ENCODE measurements at regions not wholly inside any gene's neighbourhood (a gene's known extent, or its start where the extent isn't known, plus 50 kb on each side); places are given as distances from the start of the nearest gene placed in this dataset.

GRCh38 chr10:59562126-59562525 is 147.5 kb downstream of the SLC16A9 start:
- H3K4me3 Mint-ChIP-seq: no peak overlapping the region

GRCh38 chr10:59561477-59562121 is 148.1 kb downstream of the SLC16A9 start:
- DNase-seq: no peak
- H3K27ac Mint-ChIP-seq: no peak overlapping the region
- H3K4me3 Mint-ChIP-seq: no peak overlapping the region
- no peaks in the 10 kb centered on the region for H3K4me1 Mint-ChIP-seq (ENCODE audit: low read depth)
- TF ChIP-seq, protein P1, sequence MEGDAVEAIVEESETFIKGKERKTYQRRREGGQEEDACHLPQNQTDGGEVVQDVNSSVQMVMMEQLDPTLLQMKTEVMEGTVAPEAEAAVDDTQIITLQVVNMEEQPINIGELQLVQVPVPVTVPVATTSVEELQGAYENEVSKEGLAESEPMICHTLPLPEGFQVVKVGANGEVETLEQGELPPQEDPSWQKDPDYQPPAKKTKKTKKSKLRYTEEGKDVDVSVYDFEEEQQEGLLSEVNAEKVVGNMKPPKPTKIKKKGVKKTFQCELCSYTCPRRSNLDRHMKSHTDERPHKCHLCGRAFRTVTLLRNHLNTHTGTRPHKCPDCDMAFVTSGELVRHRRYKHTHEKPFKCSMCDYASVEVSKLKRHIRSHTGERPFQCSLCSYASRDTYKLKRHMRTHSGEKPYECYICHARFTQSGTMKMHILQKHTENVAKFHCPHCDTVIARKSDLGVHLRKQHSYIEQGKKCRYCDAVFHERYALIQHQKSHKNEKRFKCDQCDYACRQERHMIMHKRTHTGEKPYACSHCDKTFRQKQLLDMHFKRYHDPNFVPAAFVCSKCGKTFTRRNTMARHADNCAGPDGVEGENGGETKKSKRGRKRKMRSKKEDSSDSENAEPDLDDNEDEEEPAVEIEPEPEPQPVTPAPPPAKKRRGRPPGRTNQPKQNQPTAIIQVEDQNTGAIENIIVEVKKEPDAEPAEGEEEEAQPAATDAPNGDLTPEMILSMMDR (IDR thresholded peaks at IDR 0.05): no peak
- H3K27me3 Mint-ChIP-seq (ENCODE audit: insufficient read depth): no peaks in the 10 kb centered on the region
- H3K9me3 Mint-ChIP-seq: peaks cover 34% of the 10 kb centered on the region
- H3K36me3 Mint-ChIP-seq (ENCODE audit: low read depth): no peaks in the 10 kb centered on the region

More at GRCh38 chr10:59562126-59562525, 147.5 kb downstream of the SLC16A9 start:
- H3K36me3 Mint-ChIP-seq (ENCODE audit: low read depth): no peaks in the 10 kb centered on the region
- H3K27me3 Mint-ChIP-seq (ENCODE audit: insufficient read depth): no peaks in the 10 kb centered on the region
- no peak overlapping the region for H3K27ac Mint-ChIP-seq
- TF ChIP-seq, protein P1 (IDR thresholded peaks at IDR 0.05): no peak
- no peaks in the 10 kb centered on the region for H3K4me1 Mint-ChIP-seq (ENCODE audit: low read depth)
- peaks cover 34% of the 10 kb centered on the region for H3K9me3 Mint-ChIP-seq
- no peak for DNase-seq

DNA sequence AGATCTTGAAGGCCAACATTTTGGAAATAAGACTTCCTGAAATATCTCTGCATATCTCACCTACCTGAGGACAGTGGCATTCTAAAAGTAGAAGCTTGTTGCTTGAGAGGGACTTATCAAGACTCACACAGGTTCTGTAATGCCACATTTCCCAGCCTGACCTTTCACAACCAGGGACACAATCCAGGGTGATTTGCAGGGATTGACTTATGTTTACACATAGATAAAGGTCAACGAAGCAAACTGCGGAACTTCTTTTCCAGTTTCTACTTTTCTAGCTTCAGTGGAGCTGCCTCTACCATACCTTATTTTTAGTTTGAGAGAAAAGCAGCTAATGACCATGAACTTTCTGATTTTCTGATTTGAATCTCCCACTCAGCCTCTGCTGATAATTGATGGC is 148.7 kb downstream of the SLC16A9 start:
- no peak for DNase-seq
- TF ChIP-seq, protein P1 (IDR thresholded peaks at IDR 0.05): no peak
- H3K4me1 Mint-ChIP-seq (ENCODE audit: low read depth): no peaks in the 10 kb centered on the region

DNA sequence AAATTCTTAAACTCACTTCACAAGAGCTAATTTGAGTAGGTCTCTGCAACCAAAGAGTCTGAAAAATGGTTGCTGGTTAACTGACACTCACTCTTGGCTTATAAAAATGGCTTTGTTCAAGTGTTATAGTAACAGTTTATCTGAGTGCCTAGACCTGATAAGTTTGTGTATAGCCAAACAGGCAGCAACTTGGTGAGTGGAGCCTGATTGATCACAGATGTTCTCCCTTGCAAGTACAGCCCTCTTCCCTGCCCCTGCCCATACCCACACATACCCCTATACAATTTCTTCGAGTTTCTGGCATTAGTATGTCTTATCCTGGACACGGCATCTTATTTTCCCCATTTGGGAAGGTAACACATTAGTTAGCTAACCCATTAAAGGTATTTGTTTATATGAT is 149.5 kb downstream of the SLC16A9 start:
- no peak overlapping the region for H3K27ac Mint-ChIP-seq
- no peaks in the 10 kb centered on the region for H3K27me3 Mint-ChIP-seq (ENCODE audit: insufficient read depth)
- TF ChIP-seq, protein P1 (IDR thresholded peaks at IDR 0.05): no peak
- DNase-seq: no peak
- H3K4me3 Mint-ChIP-seq: no peak overlapping the region
- peaks cover 39% of the 10 kb centered on the region for H3K9me3 Mint-ChIP-seq
- H3K36me3 Mint-ChIP-seq (ENCODE audit: low read depth): no peaks in the 10 kb centered on the region
- no peaks in the 10 kb centered on the region for H3K4me1 Mint-ChIP-seq (ENCODE audit: low read depth)

More for the DNA sequence above, 148.7 kb downstream of the SLC16A9 start:
- Mint-ChIP-seq H3K36me3 (ENCODE audit: low read depth) (no peaks in the 10 kb centered on the region), H3K27ac (no peak overlapping the region), H3K27me3 (ENCODE audit: insufficient read depth) (no peaks in the 10 kb centered on the region), H3K4me3 (no peak overlapping the region), H3K9me3 (peaks cover 36% of the 10 kb centered on the region)

DNA sequence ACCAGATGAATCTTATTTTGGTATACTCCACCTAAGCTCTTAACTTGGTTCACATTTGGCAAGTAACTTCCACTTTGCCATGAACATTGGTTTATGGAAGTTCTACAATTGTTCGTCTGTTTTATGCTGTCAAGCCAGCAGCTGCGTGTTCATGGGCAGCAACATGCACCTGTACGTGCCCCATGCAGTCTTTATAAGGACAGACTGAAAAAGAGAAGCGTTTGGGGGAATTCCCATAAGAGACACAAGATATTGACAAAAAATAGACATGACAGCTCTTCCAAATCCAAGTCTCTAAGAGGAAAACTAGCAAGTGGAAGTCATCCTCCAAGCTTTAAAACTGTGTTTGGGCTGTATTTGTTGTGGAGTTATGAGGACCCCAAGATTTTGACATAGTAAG is 151.6 kb downstream of the SLC16A9 start:
- Mint-ChIP-seq H3K9me3 (peaks cover 54% of the 10 kb centered on the region), H3K27ac (no peak overlapping the region), H3K4me1 (ENCODE audit: low read depth) (no peaks in the 10 kb centered on the region), H3K36me3 (ENCODE audit: low read depth) (no peaks in the 10 kb centered on the region), H3K27me3 (ENCODE audit: insufficient read depth) (no peaks in the 10 kb centered on the region), H3K4me3 (no peak overlapping the region)
- TF ChIP-seq, protein P1 (IDR thresholded peaks at IDR 0.05): no peak
- DNase-seq: no peak
